ENCODE measurements at regions not wholly inside any gene's neighbourhood (a gene's known extent, or its start where the extent isn't known, plus 50 kb on each side); places are given as distances from the start of the nearest gene placed in this dataset.
A peak's percentile ranks its signal among the peaks of the same experiment; 100 is the strongest.

GRCh38 chr15:95440712-95441111, 889.8 kb upstream of the NR2F2 start:
- Histone ChIP-seq H3K27ac (replicated peaks) (peak overlapping the region; percentile 74), H3K4me1 (peaks cover 15% of the 10 kb centered on the region), H3K4me3 (no peak overlapping the region), H3K27me3 (ENCODE audit: low read depth) (no peaks in the 10 kb centered on the region), H3K36me3 (no peaks in the 10 kb centered on the region), H3K9me3 (replicated peaks) (no peaks in the 10 kb centered on the region)
- TF ChIP-seq CTCF (IDR thresholded peaks at IDR 0.05; ENCODE audit: borderline replicate concordance) = no peak
- DNase-seq = no peak
- intact Hi-C loops (cut with micrococcal nuclease) = no loop called here

- no peak for TF ChIP-seq CTCF (IDR thresholded peaks at IDR 0.05; ENCODE audit: borderline replicate concordance)
- Histone ChIP-seq H3K4me3 (no peak overlapping the region), H3K9me3 (replicated peaks) (no peaks in the 10 kb centered on the region), H3K4me1 (peaks cover 18% of the 10 kb centered on the region), H3K36me3 (no peaks in the 10 kb centered on the region), H3K27ac (replicated peaks) (peak overlapping the region; percentile 74), H3K27me3 (ENCODE audit: low read depth) (no peaks in the 10 kb centered on the region)
- no peak for DNase-seq
- intact Hi-C loops (cut with micrococcal nuclease) = no loop called here
Measured at GRCh38 chr15:95442107-95442719, 888.3 kb upstream of the NR2F2 start.

DNA sequence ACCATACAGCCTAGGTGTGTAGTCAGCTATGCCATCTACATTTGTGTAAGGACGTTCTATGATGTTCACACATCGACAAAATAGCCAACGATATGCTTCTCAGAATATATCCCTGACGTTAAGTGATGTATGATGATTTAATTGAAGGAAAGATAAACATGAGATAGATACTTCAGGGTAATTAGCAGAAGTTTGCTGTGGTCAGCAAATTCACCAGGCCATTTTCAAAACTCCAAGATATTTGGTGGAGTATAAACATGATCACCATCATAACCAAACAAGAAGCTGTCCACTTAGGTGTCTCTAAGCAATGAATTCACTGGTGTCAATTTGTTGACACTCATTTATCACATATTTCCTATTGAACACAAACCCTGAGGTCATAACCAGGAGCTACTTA, 885.6 kb upstream of the NR2F2 start:
- no peak overlapping the region for H3K27ac ChIP-seq (replicated peaks)
- H3K4me1 ChIP-seq = peaks cover 16% of the 10 kb centered on the region
- DNase-seq = no peak
- no peaks in the 10 kb centered on the region for H3K36me3 ChIP-seq
- intact Hi-C loops (cut with micrococcal nuclease) = no loop called here
- H3K4me3 ChIP-seq = no peak overlapping the region
- no peaks in the 10 kb centered on the region for H3K27me3 ChIP-seq (ENCODE audit: low read depth)
- no peaks in the 10 kb centered on the region for H3K9me3 ChIP-seq (replicated peaks)
- no peak for TF ChIP-seq CTCF (IDR thresholded peaks at IDR 0.05; ENCODE audit: borderline replicate concordance)

- H3K27me3 ChIP-seq (ENCODE audit: low read depth) = no peaks in the 10 kb centered on the region
- no peaks in the 10 kb centered on the region for H3K36me3 ChIP-seq
- H3K27ac ChIP-seq (replicated peaks) = no peak overlapping the region
- intact Hi-C loops (cut with micrococcal nuclease) = no loop called here
- no peak overlapping the region for H3K4me3 ChIP-seq
- peaks cover 4% of the 10 kb centered on the region for H3K4me1 ChIP-seq
- no peak for TF ChIP-seq CTCF (IDR thresholded peaks at IDR 0.05; ENCODE audit: borderline replicate concordance)
- no peak for DNase-seq
- H3K9me3 ChIP-seq (replicated peaks) = no peaks in the 10 kb centered on the region
Measured at GRCh38 chr15:95446854-95447253, 883.6 kb upstream of the NR2F2 start.

GRCh38 chr15:95447486-95447885, 883.0 kb upstream of the NR2F2 start:
- H3K36me3 ChIP-seq = no peaks in the 10 kb centered on the region
- no peak for DNase-seq
- no peak overlapping the region for H3K27ac ChIP-seq (replicated peaks)
- peaks cover 4% of the 10 kb centered on the region for H3K4me1 ChIP-seq
- no peak overlapping the region for H3K4me3 ChIP-seq
- no peaks in the 10 kb centered on the region for H3K9me3 ChIP-seq (replicated peaks)
- no peaks in the 10 kb centered on the region for H3K27me3 ChIP-seq (ENCODE audit: low read depth)
- no peak for TF ChIP-seq CTCF (IDR thresholded peaks at IDR 0.05; ENCODE audit: borderline replicate concordance)
- intact Hi-C loops (cut with micrococcal nuclease) = no loop called here

Measured in left ventricle myocardium inferior (tissue), 1 donor.